ENCODE measurements at regions not wholly inside any gene's neighbourhood (a gene's known extent, or its start where the extent isn't known, plus 50 kb on each side); places are given as distances from the start of the nearest gene placed in this dataset.

GRCh38 chr1:11354893-11355553 lies 82.0 kb downstream of the UBIAD1 start:
- CTCF ChIA-PET, result no interaction called here
- H3K4me3 Mint-ChIP-seq, result no peak overlapping the region
- ATAC-seq (ENCODE audit: low read depth), result no peak
- no peak for DNase-seq
- H3K9me3 Mint-ChIP-seq (ENCODE audit: insufficient read depth), result no peaks in the 10 kb centered on the region
- no peak overlapping the region for H3K4me2 ChIP-seq (replicated peaks; ENCODE audit: low read depth, low read length, poor library complexity, severe bottlenecking)
- no peak overlapping the region for H3K27ac Mint-ChIP-seq
- H3K9me3 ChIP-seq (ENCODE audit: control extremely low read depth in 1 of 3, control insufficient read depth in 2 of 3, insufficient read depth in 1 of 3, low read length in 2 of 3), result peaks cover 0 to 3% (median 2%) of the 10 kb centered on the region in 3 donors
- H4K20me1 ChIP-seq (ENCODE audit: control insufficient read depth, insufficient read depth, low read length, poor library complexity, severe bottlenecking), result no peaks in the 10 kb centered on the region
- no peak overlapping the region for H3K9ac ChIP-seq (ENCODE audit: low read length)
- H3K4me3 ChIP-seq (ENCODE audit: control extremely low read depth in 1 of 5, extremely low read depth in 1 of 5, insufficient read depth in 1 of 5, low read depth in 2 of 5, low read length in 4 of 5), result no peak overlapping the region
- no peaks in the 10 kb centered on the region for H3K36me3 ChIP-seq (replicated peaks in 1 of 2; ENCODE audit: control extremely low read depth in 1 of 2, control insufficient read depth in 1 of 2, extremely low read depth in 1 of 2, insufficient read depth in 2 of 2, low read length in 1 of 2)
- H2AFZ ChIP-seq (ENCODE audit: insufficient read depth, low read depth, low read length, poor library complexity, severe bottlenecking), result no peak overlapping the region
- H3K4me1 ChIP-seq (ENCODE audit: control insufficient read depth in 2 of 2, insufficient read depth in 2 of 2, low read length in 2 of 2), result peaks cover 0 to 6% of the 10 kb centered on the region in 2 donors
- H3K27me3 ChIP-seq (replicated peaks in 1 of 4; ENCODE audit: control extremely low read depth in 1 of 4, control insufficient read depth in 3 of 4, insufficient read depth in 4 of 4, low read length in 3 of 4), result peaks cover 0 to 11% (median 2%) of the 10 kb centered on the region in 4 experiments
- H3K27ac ChIP-seq (ENCODE audit: low read length in 2 of 2), result no peak overlapping the region
- H3K27me3 Mint-ChIP-seq, result peaks cover 51% of the 10 kb centered on the region
- H3K4me1 Mint-ChIP-seq, result peaks cover 6% of the 10 kb centered on the region
- 71% methylated on average over 1 of the region's 7 CpGs for WGBS (ENCODE audit: insufficient coverage)
- TF ChIP-seq CTCF (IDR thresholded peaks at IDR 0.05) (no peak), EZH2 (IDR thresholded peaks at IDR 0.05; ENCODE audit: borderline replicate concordance, insufficient read depth, low read depth, low read length, poor library complexity, severe bottlenecking) (no peak)
- H3K79me2 ChIP-seq (ENCODE audit: control insufficient read depth, insufficient read depth, low read length), result no peaks in the 10 kb centered on the region
- intact Hi-C loops (cut with micrococcal nuclease), result no loop called here
- POLR2A ChIA-PET, result no interaction called here

- Histone ChIP-seq H3K27ac (ENCODE audit: low read length in 2 of 2) (no peak overlapping the region), H3K4me3 (ENCODE audit: control extremely low read depth in 1 of 5, extremely low read depth in 1 of 5, insufficient read depth in 1 of 5, low read depth in 2 of 5, low read length in 4 of 5) (no peak overlapping the region), H3K27me3 (replicated peaks in 1 of 4; ENCODE audit: control extremely low read depth in 1 of 4, control insufficient read depth in 3 of 4, insufficient read depth in 4 of 4, low read length in 3 of 4) (peaks cover 0 to 8% (median 2%) of the 10 kb centered on the region in 4 experiments), H3K9me3 (ENCODE audit: control extremely low read depth in 1 of 3, control insufficient read depth in 2 of 3, insufficient read depth in 1 of 3, low read length in 2 of 3) (peaks cover 0 to 2% (median 0%) of the 10 kb centered on the region in 3 donors), H3K9ac (ENCODE audit: low read length) (no peak overlapping the region), H3K4me1 (ENCODE audit: control insufficient read depth in 2 of 2, insufficient read depth in 2 of 2, low read length in 2 of 2) (peaks cover 0 to 6% of the 10 kb centered on the region in 2 donors), H3K4me2 (replicated peaks; ENCODE audit: low read depth, low read length, poor library complexity, severe bottlenecking) (no peak overlapping the region), H2AFZ (ENCODE audit: insufficient read depth, low read depth, low read length, poor library complexity, severe bottlenecking) (no peak overlapping the region), H3K79me2 (ENCODE audit: control insufficient read depth, insufficient read depth, low read length) (no peaks in the 10 kb centered on the region), H3K36me3 (replicated peaks in 1 of 2; ENCODE audit: control extremely low read depth in 1 of 2, control insufficient read depth in 1 of 2, extremely low read depth in 1 of 2, insufficient read depth in 2 of 2, low read length in 1 of 2) (no peaks in the 10 kb centered on the region), H4K20me1 (ENCODE audit: control insufficient read depth, insufficient read depth, low read length, poor library complexity, severe bottlenecking) (no peaks in the 10 kb centered on the region)
- TF ChIP-seq CTCF (IDR thresholded peaks at IDR 0.05) (no peak), EZH2 (IDR thresholded peaks at IDR 0.05; ENCODE audit: borderline replicate concordance, insufficient read depth, low read depth, low read length, poor library complexity, severe bottlenecking) (no peak)
- Mint-ChIP-seq H3K27ac (no peak overlapping the region), H3K27me3 (peaks cover 51% of the 10 kb centered on the region), H3K4me1 (peaks cover 6% of the 10 kb centered on the region), H3K4me3 (no peak overlapping the region), H3K9me3 (ENCODE audit: insufficient read depth) (no peaks in the 10 kb centered on the region)
- DNase-seq (no peak), ATAC-seq (ENCODE audit: low read depth) (no peak)
- CTCF ChIA-PET, result no interaction called here
- WGBS (ENCODE audit: insufficient coverage), result 56% methylated on average over 11 of the region's 21 CpGs
- intact Hi-C loops (cut with micrococcal nuclease), result no loop called here
- POLR2A ChIA-PET, result no interaction called here
Measured at GRCh38 chr1:11355559-11356475, 82.8 kb downstream of the UBIAD1 start.
